Left kidney (tissue), 1 donor: ENCODE measurements at regions not wholly inside any gene's neighbourhood (a gene's known extent, or its start where the extent isn't known, plus 50 kb on each side); places are given as distances from the start of the nearest gene placed in this dataset.
"Not testable (repeated sequence)": the region's sequence is repeated elsewhere in the genome, so short reads cannot be mapped to it uniquely, and the experiment has no call there.

Experiments used
- DNase-seq: peaks from one replicate; pipeline ENCODE4 v3.0.0-alpha.2; 2013

GRCh38 chr10:118966076-118966849 is 63.3 kb upstream of the NANOS1 start:
- DNase-seq = no peak

- DNase-seq = no peak
These were observed 62.7 kb upstream of the NANOS1 start for GRCh38 chr10:118966850-118967125.

- DNase-seq = no peak
These were observed 62.4 kb upstream of the NANOS1 start for GRCh38 chr10:118967160-118967559.

- DNase-seq = no peak
These were observed 61.5 kb upstream of the NANOS1 start for GRCh38 chr10:118968060-118968459.

- DNase-seq = no peak
These were observed 61.0 kb upstream of the NANOS1 start for GRCh38 chr10:118968482-118968881.

- no peak for DNase-seq
These were observed 60.5 kb upstream of the NANOS1 start for GRCh38 chr10:118969014-118969413.

- peak; percentile 48 for DNase-seq
These were observed 58.7 kb upstream of the NANOS1 start for GRCh38 chr10:118970770-118971169.

GRCh38 chr10:118971187-118971586 is 58.3 kb upstream of the NANOS1 start:
- no peak for DNase-seq

- DNase-seq = no peak
These were observed 57.6 kb upstream of the NANOS1 start for GRCh38 chr10:118971876-118972275.

- no peak for DNase-seq
These were observed 55.8 kb upstream of the NANOS1 start for GRCh38 chr10:118973744-118974143.

- no peak for DNase-seq
These were observed 54.6 kb upstream of the NANOS1 start for GRCh38 chr10:118974951-118975350.

GRCh38 chr10:118976219-118976618 is 53.3 kb upstream of the NANOS1 start:
- DNase-seq = not testable (repeated sequence)

GRCh38 chr10:118977022-118977599 is 52.4 kb upstream of the NANOS1 start:
- DNase-seq = no peak

- no peak for DNase-seq
These were observed 51.7 kb upstream of the NANOS1 start for GRCh38 chr10:118977835-118978234.

GRCh38 chr10:118978316-118978997 is 51.1 kb upstream of the NANOS1 start:
- DNase-seq = no peak

- DNase-seq = no peak
These were observed 50.5 kb upstream of the NANOS1 start for GRCh38 chr10:118978998-118979350.

- no peak for DNase-seq
These were observed 49.9 kb upstream of the NANOS1 start for GRCh38 chr10:118979661-118980060.
